Gastrocnemius medialis (tissue), 4 donors: ENCODE measurements at regions not wholly inside any gene's neighbourhood (a gene's known extent, or its start where the extent isn't known, plus 50 kb on each side); places are given as distances from the start of the nearest gene placed in this dataset.

Source experiments
- ATAC-seq, 2 donors: fragments of 150-250 bp; one replicate each; pipeline ENCODE4 v1.9.1; 2016
- DNase-seq, 2 donors: peaks; one replicate each; pipeline ENCODE4 v3.0.0-alpha.2; 2019
- H3K27ac ChIP-seq, 4 donors: fragments of 200-600 bp; sonication (generic); 1 replicate in 1 of 4; 2 replicates in 3 of 4; pipeline ENCODE4 v1.5.1; 2016 to 2018; ENCODE audit warnings: mild to moderate bottlenecking in 2 of 4, moderate library complexity in 1 of 4
- H3K27me3 ChIP-seq, 3 donors: fragments of 200-600 bp; sonication (generic) in 2 of 3; 1 replicate in 1 of 3; 2 replicates in 2 of 3; pipeline versions ENCODE4 v1.5.1 to v1.6.0; 2016 to 2019; ENCODE audit warnings: mild to moderate bottlenecking in 1 of 3, moderate library complexity in 1 of 3
- H3K36me3 ChIP-seq, 2 donors: fragments of 200-600 bp; sonication (generic) in 1 of 2; one replicate each; pipeline ENCODE4 v1.5.1; 2017 to 2018
- H3K4me1 ChIP-seq, 2 donors: fragments of 200-600 bp; sonication (generic) in 1 of 2; one replicate each; pipeline ENCODE4 v1.5.1; 2016 to 2017; ENCODE audit warnings: mild to moderate bottlenecking in 2 of 2
- H3K4me3 ChIP-seq, 4 donors: fragments of 200-600 bp; sonication (generic) in 3 of 4; 1 replicate in 1 of 4; 2 replicates in 3 of 4; pipeline ENCODE4 v1.5.1; 2016 to 2019; ENCODE audit warnings: mild to moderate bottlenecking in 2 of 4
- H3K9me3 ChIP-seq, 3 donors: fragments of 200-600 bp; sonication (generic) in 2 of 3; 1 replicate in 1 of 3; 2 replicates in 2 of 3; pipeline ENCODE4 v1.5.1; 2016 to 2019
- POLR2A ChIP-seq, 2 donors: fragments of 450-650 bp; IDR thresholded peaks; one replicate each; pipeline ENCODE4 v1.6.1; 2017; ENCODE audit warnings: antibody characterized with exemption in 2 of 2, mild to moderate bottlenecking in 2 of 2, moderate library complexity in 2 of 2
- in situ Hi-C, 4 donors: fragments of 200-750 bp; cut with MboI; loops; one replicate each; pipeline versions ENCODE4 v1.15.0 to v1.8.0; 2017; ENCODE audit warnings: low sequenced_read_pairs in 4 of 4
- intact Hi-C: fragments of 100-400 bp; cut with DNase I; formaldehyde crosslinking; loops from one replicate; pipeline ENCODE4 v1.15.1; 2023; ENCODE audit warnings: low total_unique reads
- TF ChIP-seq, protein P1 (sequence below), 5 experiments: fragments of 450-650 bp in 3 of 5; fragments of 200-600 bp in 2 of 5; sonication (generic) in 2 of 5; IDR thresholded peaks in 4 of 5; conservative IDR thresholded peaks in 1 of 5; 1 replicate in 4 of 5; 2 replicates in 1 of 5; pipeline ENCODE4 v1.5.1; 2016 to 2019; ENCODE audit warnings: antibody characterized with exemption in 5 of 5, mild to moderate bottlenecking in 3 of 5, moderate library complexity in 3 of 5

DNA sequence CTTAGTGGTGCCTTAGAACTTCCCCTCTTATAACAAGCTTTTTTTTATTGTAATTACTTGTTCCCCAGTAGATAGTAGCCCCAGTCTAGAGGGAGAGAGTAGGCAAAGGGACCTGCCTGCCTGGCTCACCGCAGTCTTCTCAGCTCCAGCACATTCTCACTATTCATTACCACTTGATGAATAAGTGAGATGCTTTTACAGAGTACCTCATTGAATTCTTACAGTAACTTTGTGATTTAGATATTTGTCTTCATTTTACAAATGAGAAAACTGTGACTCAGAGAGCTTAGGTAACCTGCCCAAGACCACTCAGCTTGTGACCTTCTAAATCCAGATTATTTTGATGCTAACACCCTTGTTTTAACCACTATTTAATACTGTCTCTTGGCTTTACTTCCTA lies 77.8 kb downstream of the CHRNA1 start:
- H3K36me3 ChIP-seq, result no peaks in the 10 kb centered on the region
- in situ Hi-C loops (loop anchor here in 2 of 4 donors (5.0 to 25.0 kb wide), 2 partner anchors 224 kb away; no protein-coding TSS in a partner anchor), intact Hi-C loops (loop anchor here (5.0 to 10.0 kb wide), 2 partner anchors 82 to 224 kb away; no protein-coding TSS in a partner anchor)
- ATAC-seq (no peak), DNase-seq (no peak)
- TF ChIP-seq, protein P1, sequence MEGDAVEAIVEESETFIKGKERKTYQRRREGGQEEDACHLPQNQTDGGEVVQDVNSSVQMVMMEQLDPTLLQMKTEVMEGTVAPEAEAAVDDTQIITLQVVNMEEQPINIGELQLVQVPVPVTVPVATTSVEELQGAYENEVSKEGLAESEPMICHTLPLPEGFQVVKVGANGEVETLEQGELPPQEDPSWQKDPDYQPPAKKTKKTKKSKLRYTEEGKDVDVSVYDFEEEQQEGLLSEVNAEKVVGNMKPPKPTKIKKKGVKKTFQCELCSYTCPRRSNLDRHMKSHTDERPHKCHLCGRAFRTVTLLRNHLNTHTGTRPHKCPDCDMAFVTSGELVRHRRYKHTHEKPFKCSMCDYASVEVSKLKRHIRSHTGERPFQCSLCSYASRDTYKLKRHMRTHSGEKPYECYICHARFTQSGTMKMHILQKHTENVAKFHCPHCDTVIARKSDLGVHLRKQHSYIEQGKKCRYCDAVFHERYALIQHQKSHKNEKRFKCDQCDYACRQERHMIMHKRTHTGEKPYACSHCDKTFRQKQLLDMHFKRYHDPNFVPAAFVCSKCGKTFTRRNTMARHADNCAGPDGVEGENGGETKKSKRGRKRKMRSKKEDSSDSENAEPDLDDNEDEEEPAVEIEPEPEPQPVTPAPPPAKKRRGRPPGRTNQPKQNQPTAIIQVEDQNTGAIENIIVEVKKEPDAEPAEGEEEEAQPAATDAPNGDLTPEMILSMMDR (IDR thresholded peaks at IDR 0.05 in 4 of 5, conservative IDR thresholded peaks at IDR 0.05 in 1 of 5), result no peak
- no peak for TF ChIP-seq POLR2A (IDR thresholded peaks at IDR 0.05)
- H3K9me3 ChIP-seq, result no peaks in the 10 kb centered on the region
- H3K27me3 ChIP-seq, result peaks cover 0 to 15% (median 6%) of the 10 kb centered on the region in 3 donors
- no peak overlapping the region for H3K4me3 ChIP-seq
- H3K4me1 ChIP-seq, result no peaks in the 10 kb centered on the region
- H3K27ac ChIP-seq, result no peak overlapping the region

DNA sequence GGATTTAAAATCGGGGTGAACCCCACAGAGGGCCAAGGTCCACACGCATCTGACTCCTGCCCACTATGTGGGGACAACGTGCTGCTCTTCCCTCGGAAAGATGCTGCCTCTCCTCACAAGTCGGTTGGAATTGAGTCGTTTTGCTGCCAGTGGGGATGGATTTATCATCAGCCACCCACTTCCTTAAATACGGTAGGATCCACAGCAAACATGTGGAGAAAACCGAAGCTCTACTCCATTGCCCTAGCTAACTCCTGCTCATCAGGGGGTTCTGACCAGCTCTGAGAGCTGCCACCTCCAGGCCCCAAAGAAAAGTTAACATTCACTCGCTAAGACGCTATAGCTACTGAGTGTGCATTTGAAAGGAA lies 80.9 kb downstream of the CHRNA1 start:
- peak overlapping the region in 3 of 4 donors; percentile 3 to 78 (median 65) for H3K27ac ChIP-seq
- H3K27me3 ChIP-seq, result peaks cover 0 to 18% (median 15%) of the 10 kb centered on the region in 3 donors
- peaks cover 5% of the 10 kb centered on the region in 2 donors for H3K4me1 ChIP-seq
- TF ChIP-seq, protein P1 (IDR thresholded peaks at IDR 0.05 in 4 of 5, conservative IDR thresholded peaks at IDR 0.05 in 1 of 5), result no peak
- TF ChIP-seq POLR2A (IDR thresholded peaks at IDR 0.05), result no peak
- ATAC-seq (peak in 1 of 2 donors; percentile 42), DNase-seq (no peak)
- intact Hi-C loops (loop anchor here (10.0 kb wide), 1 partner anchor 79 kb away; no protein-coding TSS in a partner anchor), in situ Hi-C loops (loop anchor here in 1 of 4 donors (25.0 kb wide), 1 partner anchor 221 kb away; no protein-coding TSS in a partner anchor)
- no peaks in the 10 kb centered on the region for H3K36me3 ChIP-seq
- H3K9me3 ChIP-seq, result no peaks in the 10 kb centered on the region
- H3K4me3 ChIP-seq, result peak overlapping the region; percentile 64 to 91 (median 74)

DNA sequence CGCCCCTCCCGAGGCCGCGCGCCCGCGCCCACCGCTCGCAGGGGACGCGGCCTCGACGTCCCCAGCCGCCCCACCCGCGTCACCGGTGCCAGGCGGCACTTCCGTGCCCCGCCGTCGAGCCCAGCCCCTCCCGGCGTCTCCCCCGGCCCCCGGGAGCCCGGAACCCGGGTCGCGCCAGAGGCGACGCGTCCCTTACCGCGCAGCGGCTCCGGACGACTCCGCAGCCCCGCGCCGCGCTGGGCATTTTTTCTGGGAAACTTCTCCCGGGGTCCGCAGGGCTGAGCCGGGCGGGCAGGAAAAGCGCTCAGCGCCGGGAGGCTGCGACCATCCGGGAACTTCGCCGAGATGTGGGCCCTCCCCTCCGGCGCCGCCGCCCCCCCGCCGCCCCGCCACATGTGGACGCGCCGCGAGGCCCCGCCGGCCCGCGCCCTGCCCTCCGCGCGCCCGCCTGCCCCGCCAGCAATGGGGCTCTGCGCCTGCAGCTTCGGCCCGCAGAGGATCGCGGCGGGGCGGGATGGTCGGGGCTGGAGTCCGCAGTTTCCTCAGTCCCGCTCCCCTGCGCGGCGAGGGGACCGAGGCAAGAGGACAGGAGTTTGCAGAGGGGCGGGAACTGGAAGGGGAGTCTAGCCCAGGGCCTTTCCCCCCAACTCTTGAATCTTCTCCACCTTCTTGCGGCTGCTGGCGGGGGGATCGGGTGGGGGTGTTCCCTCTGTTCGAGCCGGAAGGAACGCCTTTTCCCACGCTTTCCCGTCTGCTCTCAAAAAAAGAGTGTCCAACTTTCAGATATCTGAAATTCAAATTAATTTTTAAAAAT lies 81.5 kb downstream of the CHRNA1 start:
- peak; percentile 64 to 69 for ATAC-seq
- in situ Hi-C loops, result loop anchor here in 1 of 4 donors (25.0 kb wide), 1 partner anchor 220 kb away; no protein-coding TSS in a partner anchor
- H3K4me1 ChIP-seq, result peaks cover 5% of the 10 kb centered on the region in 2 donors
- intact Hi-C loops, result loop anchor here (10.0 kb wide), 1 partner anchor 78 kb away; no protein-coding TSS in a partner anchor
- no peaks in the 10 kb centered on the region for H3K9me3 ChIP-seq
- DNase-seq, result peak in 1 of 2 donors; percentile 6
- H3K27ac ChIP-seq, result peak overlapping the region; percentile 63 to 79 (median 72)
- peak in 1 of 2 donors; percentile 12 for TF ChIP-seq POLR2A (IDR thresholded peaks at IDR 0.05)
- TF ChIP-seq, protein P1 (IDR thresholded peaks at IDR 0.05 in 4 of 5, conservative IDR thresholded peaks at IDR 0.05 in 1 of 5), result no peak
- H3K36me3 ChIP-seq, result no peaks in the 10 kb centered on the region
- H3K27me3 ChIP-seq, result peaks cover 0 to 18% (median 15%) of the 10 kb centered on the region in 3 donors
- H3K4me3 ChIP-seq, result peak overlapping the region; percentile 64 to 91 (median 74)

DNA sequence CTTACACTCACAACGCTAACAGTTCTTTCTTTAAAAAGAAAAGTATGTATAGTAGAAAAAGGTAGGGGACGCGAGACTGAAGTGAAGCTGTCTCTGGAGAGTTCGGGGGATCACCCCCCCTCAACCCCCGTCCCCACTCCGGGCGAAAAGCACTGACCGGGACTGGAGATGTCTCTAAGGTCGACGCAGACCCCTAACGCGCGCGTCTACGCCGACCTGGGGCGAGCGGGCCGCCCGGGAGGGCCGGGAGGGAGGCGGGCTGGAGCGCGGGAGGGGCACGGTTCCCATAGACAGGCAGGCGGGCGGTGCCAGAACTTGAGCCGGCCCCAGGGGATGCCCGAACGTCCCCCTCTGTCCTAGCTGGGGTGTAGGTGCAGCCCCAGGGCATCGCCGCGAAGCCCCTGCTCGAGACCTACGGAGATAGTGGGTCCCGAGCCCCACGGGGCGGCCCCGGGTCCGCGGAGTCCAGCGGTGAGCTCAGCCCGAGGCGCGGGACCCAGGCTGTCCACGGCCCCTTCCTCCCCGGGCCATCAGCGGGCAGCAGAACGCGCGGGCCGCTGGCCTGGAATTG lies 82.2 kb downstream of the CHRNA1 start:
- no peak for TF ChIP-seq POLR2A (IDR thresholded peaks at IDR 0.05)
- TF ChIP-seq, protein P1 (IDR thresholded peaks at IDR 0.05 in 4 of 5, conservative IDR thresholded peaks at IDR 0.05 in 1 of 5), result no peak
- intact Hi-C loops (loop anchor here (10.0 kb wide), 1 partner anchor 77 kb away; no protein-coding TSS in a partner anchor), in situ Hi-C loops (loop anchor here in 1 of 4 donors (25.0 kb wide), 1 partner anchor 220 kb away; no protein-coding TSS in a partner anchor)
- Histone ChIP-seq H3K27me3 (peaks cover 0 to 18% (median 15%) of the 10 kb centered on the region in 3 donors), H3K4me1 (peaks cover 5% of the 10 kb centered on the region in 2 donors), H3K9me3 (no peaks in the 10 kb centered on the region), H3K4me3 (peak overlapping the region; percentile 64 to 91 (median 74)), H3K27ac (peak overlapping the region; percentile 63 to 79 (median 72)), H3K36me3 (no peaks in the 10 kb centered on the region)
- ATAC-seq (peak; percentile 38 to 53), DNase-seq (no peak)
